Type B pancreatic cell (in vitro differentiated cells): ENCODE measurements at regions not wholly inside any gene's neighbourhood (a gene's known extent, or its start where the extent isn't known, plus 50 kb on each side); places are given as distances from the start of the nearest gene placed in this dataset.

Experiments
- DNase-seq: peaks from one replicate; pipeline ENCODE4 v3.0.0; 2021; ENCODE audit warnings: mixed read lengths; ENCODE audit not compliant: unreplicated experiment; ENCODE audit errors: extremely low spot score
- H3K27ac Mint-ChIP-seq: 2 replicates; pipeline ENCODE4 v1.8.0; 2021; ENCODE audit warnings: mild to moderate bottlenecking, mixed read lengths
- H3K27me3 Mint-ChIP-seq: 2 replicates; pipeline ENCODE4 v1.8.0; 2021; ENCODE audit warnings: mixed read lengths
- H3K36me3 Mint-ChIP-seq: 2 replicates; pipeline ENCODE4 v1.8.0; 2021; ENCODE audit warnings: mixed read lengths
- H3K4me1 Mint-ChIP-seq: one replicate; pipeline ENCODE4 v1.8.0; 2021; ENCODE audit warnings: mixed read lengths; ENCODE audit not compliant: unreplicated experiment
- H3K4me3 Mint-ChIP-seq: 2 replicates; pipeline ENCODE4 v1.8.0; 2021; ENCODE audit warnings: mild to moderate bottlenecking, mixed read lengths
- H3K9me3 Mint-ChIP-seq: 2 replicates; pipeline ENCODE4 v1.8.0; 2021; ENCODE audit warnings: mixed read lengths
- TF ChIP-seq, protein P1 (sequence below): fragments of 200-600 bp; sonication (generic); conservative IDR thresholded peaks from 2 replicates; pipeline ENCODE4 v1.5.0; 2021; ENCODE audit warnings: antibody characterized with exemption, mild to moderate bottlenecking

- no peak for DNase-seq
- Mint-ChIP-seq H3K27ac (no peak overlapping the region), H3K4me3 (no peak overlapping the region), H3K9me3 (peaks cover 9% of the 10 kb centered on the region), H3K36me3 (no peaks in the 10 kb centered on the region), H3K27me3 (peaks cover 5% of the 10 kb centered on the region), H3K4me1 (peaks cover 8% of the 10 kb centered on the region)
- TF ChIP-seq, protein P1, sequence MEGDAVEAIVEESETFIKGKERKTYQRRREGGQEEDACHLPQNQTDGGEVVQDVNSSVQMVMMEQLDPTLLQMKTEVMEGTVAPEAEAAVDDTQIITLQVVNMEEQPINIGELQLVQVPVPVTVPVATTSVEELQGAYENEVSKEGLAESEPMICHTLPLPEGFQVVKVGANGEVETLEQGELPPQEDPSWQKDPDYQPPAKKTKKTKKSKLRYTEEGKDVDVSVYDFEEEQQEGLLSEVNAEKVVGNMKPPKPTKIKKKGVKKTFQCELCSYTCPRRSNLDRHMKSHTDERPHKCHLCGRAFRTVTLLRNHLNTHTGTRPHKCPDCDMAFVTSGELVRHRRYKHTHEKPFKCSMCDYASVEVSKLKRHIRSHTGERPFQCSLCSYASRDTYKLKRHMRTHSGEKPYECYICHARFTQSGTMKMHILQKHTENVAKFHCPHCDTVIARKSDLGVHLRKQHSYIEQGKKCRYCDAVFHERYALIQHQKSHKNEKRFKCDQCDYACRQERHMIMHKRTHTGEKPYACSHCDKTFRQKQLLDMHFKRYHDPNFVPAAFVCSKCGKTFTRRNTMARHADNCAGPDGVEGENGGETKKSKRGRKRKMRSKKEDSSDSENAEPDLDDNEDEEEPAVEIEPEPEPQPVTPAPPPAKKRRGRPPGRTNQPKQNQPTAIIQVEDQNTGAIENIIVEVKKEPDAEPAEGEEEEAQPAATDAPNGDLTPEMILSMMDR: no peak
Measured at GRCh38 chr13:33490461-33491327, 205.1 kb upstream of the STARD13 start.

DNA sequence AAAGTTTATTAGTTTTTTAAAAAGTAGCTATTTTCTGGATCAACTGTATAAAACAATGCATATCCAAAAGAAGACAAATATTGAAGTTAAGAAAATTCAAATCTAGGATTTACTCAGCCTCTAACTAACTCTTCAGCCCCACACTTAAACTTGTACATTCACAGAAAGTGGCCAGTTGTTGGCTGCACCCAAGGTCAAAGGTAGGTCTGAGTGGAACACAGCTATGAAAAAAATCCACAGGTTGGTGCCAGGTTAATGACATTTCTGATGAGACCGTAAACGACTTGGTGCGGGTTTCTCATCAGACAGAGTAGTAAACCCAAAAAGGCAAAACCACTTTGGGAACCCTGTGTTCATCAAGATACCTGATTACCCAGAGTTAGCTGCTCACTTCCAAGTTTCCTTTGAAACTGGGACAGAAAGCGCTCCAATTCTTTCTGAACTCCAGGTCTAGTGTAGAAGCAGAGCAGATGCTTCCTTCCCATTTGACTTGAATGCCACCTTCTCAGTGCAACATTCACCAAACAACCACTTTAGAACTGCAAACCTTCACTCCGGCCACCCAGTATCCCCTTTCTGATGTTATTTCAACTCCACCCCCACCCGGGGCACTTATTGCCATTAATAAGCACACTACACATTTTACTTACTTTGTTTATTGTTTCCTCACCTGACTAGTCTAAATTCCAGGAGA is 208.3 kb upstream of the STARD13 start:
- Mint-ChIP-seq H3K27ac (no peak overlapping the region), H3K36me3 (no peaks in the 10 kb centered on the region), H3K9me3 (peaks cover 9% of the 10 kb centered on the region), H3K27me3 (no peaks in the 10 kb centered on the region), H3K4me1 (peaks cover 8% of the 10 kb centered on the region), H3K4me3 (no peak overlapping the region)
- DNase-seq: no peak
- TF ChIP-seq, protein P1: no peak

DNA sequence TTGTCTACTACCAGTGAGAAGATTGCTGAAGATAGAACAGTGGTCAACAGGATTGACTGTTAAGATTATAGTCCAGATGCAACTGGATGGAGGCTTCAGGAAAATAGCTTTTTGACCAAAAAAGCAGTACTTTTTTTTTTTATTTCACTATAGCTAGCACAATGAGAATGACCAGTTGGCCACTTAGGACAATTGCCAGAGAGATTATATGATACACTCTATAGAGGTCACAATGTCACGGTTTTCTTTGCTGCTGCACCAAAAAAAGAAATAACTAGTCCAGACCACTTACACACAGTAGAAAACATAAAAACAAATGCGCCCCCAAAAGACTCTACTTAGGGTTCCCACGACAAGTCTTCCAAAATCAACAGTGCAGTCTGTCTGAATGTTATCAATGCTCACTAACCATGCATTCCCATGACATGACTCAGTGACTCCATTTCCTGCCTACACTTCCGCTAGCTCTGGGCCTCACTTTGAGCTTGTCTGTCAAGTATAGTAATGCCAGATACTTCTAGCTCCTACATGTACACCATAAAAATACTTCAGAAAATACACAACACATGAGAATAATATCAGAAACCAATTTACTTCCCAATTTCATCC is 209.1 kb upstream of the STARD13 start:
- no peak overlapping the region for H3K4me3 Mint-ChIP-seq
- no peaks in the 10 kb centered on the region for H3K27me3 Mint-ChIP-seq
- peak overlapping the region; percentile 5 for H3K27ac Mint-ChIP-seq
- peaks cover 9% of the 10 kb centered on the region for H3K9me3 Mint-ChIP-seq
- peaks cover 8% of the 10 kb centered on the region for H3K4me1 Mint-ChIP-seq
- no peak for DNase-seq
- TF ChIP-seq, protein P1: no peak
- H3K36me3 Mint-ChIP-seq: no peaks in the 10 kb centered on the region

GRCh38 chr13:33496336-33496735 is 210.8 kb upstream of the STARD13 start:
- TF ChIP-seq, protein P1: no peak
- H3K9me3 Mint-ChIP-seq: peaks cover 9% of the 10 kb centered on the region
- DNase-seq: no peak
- peaks cover 8% of the 10 kb centered on the region for H3K4me1 Mint-ChIP-seq
- H3K27ac Mint-ChIP-seq: no peak overlapping the region
- no peaks in the 10 kb centered on the region for H3K36me3 Mint-ChIP-seq
- H3K27me3 Mint-ChIP-seq: no peaks in the 10 kb centered on the region
- H3K4me3 Mint-ChIP-seq: no peak overlapping the region

- DNase-seq: no peak
- H3K27ac Mint-ChIP-seq: no peak overlapping the region
- H3K4me3 Mint-ChIP-seq: no peak overlapping the region
- no peaks in the 10 kb centered on the region for H3K27me3 Mint-ChIP-seq
- peaks cover 5% of the 10 kb centered on the region for H3K9me3 Mint-ChIP-seq
- peaks cover 8% of the 10 kb centered on the region for H3K4me1 Mint-ChIP-seq
- TF ChIP-seq, protein P1: no peak
- H3K36me3 Mint-ChIP-seq: no peaks in the 10 kb centered on the region
Measured at GRCh38 chr13:33497146-33497845, 211.7 kb upstream of the STARD13 start.
